ENCODE measurements at regions not wholly inside any gene's neighbourhood (a gene's known extent, or its start where the extent isn't known, plus 50 kb on each side); places are given as distances from the start of the nearest gene placed in this dataset.

- DNase-seq = no peak
- Histone ChIP-seq H3K4me3 (replicated peaks in 1 of 3) (no peak overlapping the region), H3K27me3 (no peaks in the 10 kb centered on the region), H3K36me3 (no peaks in the 10 kb centered on the region), H3K9me3 (no peaks in the 10 kb centered on the region), H3K4me1 (no peaks in the 10 kb centered on the region), H3K27ac (no peak overlapping the region)
- intact Hi-C loops (cut with DNase I) = no loop called here
- TF ChIP-seq, protein P1, sequence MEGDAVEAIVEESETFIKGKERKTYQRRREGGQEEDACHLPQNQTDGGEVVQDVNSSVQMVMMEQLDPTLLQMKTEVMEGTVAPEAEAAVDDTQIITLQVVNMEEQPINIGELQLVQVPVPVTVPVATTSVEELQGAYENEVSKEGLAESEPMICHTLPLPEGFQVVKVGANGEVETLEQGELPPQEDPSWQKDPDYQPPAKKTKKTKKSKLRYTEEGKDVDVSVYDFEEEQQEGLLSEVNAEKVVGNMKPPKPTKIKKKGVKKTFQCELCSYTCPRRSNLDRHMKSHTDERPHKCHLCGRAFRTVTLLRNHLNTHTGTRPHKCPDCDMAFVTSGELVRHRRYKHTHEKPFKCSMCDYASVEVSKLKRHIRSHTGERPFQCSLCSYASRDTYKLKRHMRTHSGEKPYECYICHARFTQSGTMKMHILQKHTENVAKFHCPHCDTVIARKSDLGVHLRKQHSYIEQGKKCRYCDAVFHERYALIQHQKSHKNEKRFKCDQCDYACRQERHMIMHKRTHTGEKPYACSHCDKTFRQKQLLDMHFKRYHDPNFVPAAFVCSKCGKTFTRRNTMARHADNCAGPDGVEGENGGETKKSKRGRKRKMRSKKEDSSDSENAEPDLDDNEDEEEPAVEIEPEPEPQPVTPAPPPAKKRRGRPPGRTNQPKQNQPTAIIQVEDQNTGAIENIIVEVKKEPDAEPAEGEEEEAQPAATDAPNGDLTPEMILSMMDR (IDR thresholded peaks at IDR 0.05) = no peak
These were observed 235.0 kb downstream of the MATN1 start for GRCh38 chr1:30488324-30488913.

GRCh38 chr1:30487042-30487441, 236.3 kb downstream of the MATN1 start:
- H3K27me3 ChIP-seq = no peaks in the 10 kb centered on the region
- H3K9me3 ChIP-seq = no peaks in the 10 kb centered on the region
- 43 to 57% methylated on average over 4 of the region's 4 CpGs for WGBS, 2 donors
- DNase-seq = no peak
- H3K27ac ChIP-seq = no peak overlapping the region
- TF ChIP-seq, protein P1 (IDR thresholded peaks at IDR 0.05) = no peak
- no peaks in the 10 kb centered on the region for H3K36me3 ChIP-seq
- no peaks in the 10 kb centered on the region for H3K4me1 ChIP-seq
- H3K4me3 ChIP-seq (replicated peaks in 1 of 3) = no peak overlapping the region
- intact Hi-C loops (cut with DNase I) = no loop called here

GRCh38 chr1:30485072-30485471, 238.3 kb downstream of the MATN1 start:
- no peak for TF ChIP-seq POLR2A (IDR thresholded peaks at IDR 0.05)
- TF ChIP-seq, protein P1 (IDR thresholded peaks at IDR 0.05) = no peak
- Histone ChIP-seq H3K36me3 (no peaks in the 10 kb centered on the region), H3K4me1 (no peaks in the 10 kb centered on the region), H3K27me3 (no peaks in the 10 kb centered on the region), H3K9me3 (no peaks in the 10 kb centered on the region), H3K4me3 (replicated peaks in 1 of 3) (no peak overlapping the region), H3K27ac (no peak overlapping the region)
- 92% methylated on average over 6 of the region's 6 CpGs for WGBS, 2 donors
- no peak for DNase-seq
- intact Hi-C loops (cut with DNase I) = no loop called here

- Histone ChIP-seq H3K36me3 (no peaks in the 10 kb centered on the region), H3K27me3 (no peaks in the 10 kb centered on the region), H3K9me3 (no peaks in the 10 kb centered on the region), H3K4me1 (no peaks in the 10 kb centered on the region), H3K4me3 (replicated peaks in 1 of 3) (no peak overlapping the region), H3K27ac (no peak overlapping the region)
- intact Hi-C loops (cut with DNase I) = no loop called here
- WGBS, 2 donors = 89% methylated on average over 1 of the region's 1 CpG; no CpG with 5 or more reads in 1 of the 2 donors
- DNase-seq = no peak
- TF ChIP-seq, protein P1 (IDR thresholded peaks at IDR 0.05) = no peak
- TF ChIP-seq POLR2A (IDR thresholded peaks at IDR 0.05) = no peak
These were observed 238.7 kb downstream of the MATN1 start for GRCh38 chr1:30484668-30485067.

GRCh38 chr1:30479575-30479974, 243.8 kb downstream of the MATN1 start:
- intact Hi-C loops (cut with DNase I) = no loop called here

More at GRCh38 chr1:30479575-30479974, 243.8 kb downstream of the MATN1 start:
- WGBS, 2 donors = 80 to 85% methylated on average over 6 to 7 of the region's 7 CpGs
- Histone ChIP-seq H3K9me3 (no peaks in the 10 kb centered on the region), H3K4me3 (replicated peaks in 1 of 3) (no peak overlapping the region), H3K4me1 (no peaks in the 10 kb centered on the region), H3K27ac (no peak overlapping the region), H3K27me3 (no peaks in the 10 kb centered on the region), H3K36me3 (no peaks in the 10 kb centered on the region)
- DNase-seq = no peak
- TF ChIP-seq POLR2A (IDR thresholded peaks at IDR 0.05) = no peak
- TF ChIP-seq, protein P1 (IDR thresholded peaks at IDR 0.05) = no peak

Measured in thyroid gland (tissue), 4 donors.